RWPE2 (cell line): ENCODE measurements at regions not wholly inside any gene's neighbourhood (a gene's known extent, or its start where the extent isn't known, plus 50 kb on each side); places are given as distances from the start of the nearest gene placed in this dataset.
"Not testable (repeated sequence)": the region's sequence is repeated elsewhere in the genome, so short reads cannot be mapped to it uniquely, and the experiment has no call there.

Source experiments
- ATAC-seq: fragments of 200-7000 bp; cut with Tn5 transposase; 3 replicates; pipeline ENCODE4 v1.9.1; 2021; ENCODE audit warnings: low read depth
- DNase-seq: peaks from one replicate; pipeline ENCODE4 v3.0.0-alpha.2; 2020; ENCODE audit warnings: low spot score
- H3K27ac ChIP-seq: fragments of 450-650 bp; 2 replicates; pipeline ENCODE4 v1.5.1; 2017; ENCODE audit warnings: mild to moderate bottlenecking; ENCODE audit not compliant: poor library complexity, severe bottlenecking
- H3K27me3 ChIP-seq: fragments of 250-450 bp; sonication (Bioruptor Pico); 2 replicates; pipeline ENCODE4 v1.5.1; 2021; ENCODE audit warnings: mild to moderate bottlenecking, moderate library complexity; ENCODE audit not compliant: insufficient read depth, poor library complexity, severe bottlenecking
- H3K36me3 ChIP-seq: fragments of 250-450 bp; sonication (Bioruptor Pico); 2 replicates; pipeline ENCODE4 v1.5.1; 2020; ENCODE audit warnings: low read depth, mild to moderate bottlenecking, moderate library complexity
- H3K4me1 ChIP-seq: fragments of 250-450 bp; sonication (Bioruptor Pico); 2 replicates; pipeline ENCODE4 v1.5.1; 2021; ENCODE audit warnings: mild to moderate bottlenecking, moderate library complexity; ENCODE audit not compliant: insufficient read depth, poor library complexity, severe bottlenecking
- H3K4me3 ChIP-seq: fragments of 250-450 bp; sonication (Bioruptor Pico); 2 replicates; pipeline ENCODE4 v1.5.1; 2021; ENCODE audit warnings: mild to moderate bottlenecking, moderate library complexity; ENCODE audit not compliant: severe bottlenecking
- H3K9me3 ChIP-seq: fragments of 250-450 bp; sonication (Bioruptor Pico); 2 replicates; pipeline ENCODE4 v1.5.1; 2021; ENCODE audit warnings: mild to moderate bottlenecking, moderate library complexity; ENCODE audit not compliant: severe bottlenecking
- TF ChIP-seq, protein P1 (sequence below): fragments of 450-650 bp; IDR thresholded peaks from one replicate; pipeline ENCODE4 v1.5.1; 2017; ENCODE audit warnings: mild to moderate bottlenecking, moderate library complexity; ENCODE audit not compliant: poor library complexity, severe bottlenecking

DNA sequence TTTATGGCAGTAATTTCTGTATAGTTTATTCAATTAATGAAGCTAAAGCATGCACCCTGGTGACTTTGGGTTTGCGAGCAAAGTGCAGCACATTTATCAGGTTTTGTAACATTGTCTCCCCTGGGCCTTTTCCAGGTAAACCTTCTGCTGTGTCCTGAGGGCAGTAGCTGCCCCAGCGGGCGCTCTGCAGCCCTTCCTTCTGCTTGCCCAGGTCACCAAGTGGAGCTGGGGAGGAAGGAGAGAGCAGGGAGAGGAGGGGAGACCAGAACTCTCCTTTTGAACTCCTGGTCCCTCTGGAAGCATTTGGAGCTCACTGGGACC, 145.6 kb downstream of the DLL1 start:
- Histone ChIP-seq H3K36me3 (no peaks in the 10 kb centered on the region), H3K4me1 (peaks cover 6% of the 10 kb centered on the region), H3K4me3 (no peak overlapping the region), H3K27me3 (no peaks in the 10 kb centered on the region), H3K9me3 (no peaks in the 10 kb centered on the region), H3K27ac (no peak overlapping the region)
- ATAC-seq (no peak), DNase-seq (no peak)
- TF ChIP-seq, protein P1, sequence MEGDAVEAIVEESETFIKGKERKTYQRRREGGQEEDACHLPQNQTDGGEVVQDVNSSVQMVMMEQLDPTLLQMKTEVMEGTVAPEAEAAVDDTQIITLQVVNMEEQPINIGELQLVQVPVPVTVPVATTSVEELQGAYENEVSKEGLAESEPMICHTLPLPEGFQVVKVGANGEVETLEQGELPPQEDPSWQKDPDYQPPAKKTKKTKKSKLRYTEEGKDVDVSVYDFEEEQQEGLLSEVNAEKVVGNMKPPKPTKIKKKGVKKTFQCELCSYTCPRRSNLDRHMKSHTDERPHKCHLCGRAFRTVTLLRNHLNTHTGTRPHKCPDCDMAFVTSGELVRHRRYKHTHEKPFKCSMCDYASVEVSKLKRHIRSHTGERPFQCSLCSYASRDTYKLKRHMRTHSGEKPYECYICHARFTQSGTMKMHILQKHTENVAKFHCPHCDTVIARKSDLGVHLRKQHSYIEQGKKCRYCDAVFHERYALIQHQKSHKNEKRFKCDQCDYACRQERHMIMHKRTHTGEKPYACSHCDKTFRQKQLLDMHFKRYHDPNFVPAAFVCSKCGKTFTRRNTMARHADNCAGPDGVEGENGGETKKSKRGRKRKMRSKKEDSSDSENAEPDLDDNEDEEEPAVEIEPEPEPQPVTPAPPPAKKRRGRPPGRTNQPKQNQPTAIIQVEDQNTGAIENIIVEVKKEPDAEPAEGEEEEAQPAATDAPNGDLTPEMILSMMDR, result no peak

DNA sequence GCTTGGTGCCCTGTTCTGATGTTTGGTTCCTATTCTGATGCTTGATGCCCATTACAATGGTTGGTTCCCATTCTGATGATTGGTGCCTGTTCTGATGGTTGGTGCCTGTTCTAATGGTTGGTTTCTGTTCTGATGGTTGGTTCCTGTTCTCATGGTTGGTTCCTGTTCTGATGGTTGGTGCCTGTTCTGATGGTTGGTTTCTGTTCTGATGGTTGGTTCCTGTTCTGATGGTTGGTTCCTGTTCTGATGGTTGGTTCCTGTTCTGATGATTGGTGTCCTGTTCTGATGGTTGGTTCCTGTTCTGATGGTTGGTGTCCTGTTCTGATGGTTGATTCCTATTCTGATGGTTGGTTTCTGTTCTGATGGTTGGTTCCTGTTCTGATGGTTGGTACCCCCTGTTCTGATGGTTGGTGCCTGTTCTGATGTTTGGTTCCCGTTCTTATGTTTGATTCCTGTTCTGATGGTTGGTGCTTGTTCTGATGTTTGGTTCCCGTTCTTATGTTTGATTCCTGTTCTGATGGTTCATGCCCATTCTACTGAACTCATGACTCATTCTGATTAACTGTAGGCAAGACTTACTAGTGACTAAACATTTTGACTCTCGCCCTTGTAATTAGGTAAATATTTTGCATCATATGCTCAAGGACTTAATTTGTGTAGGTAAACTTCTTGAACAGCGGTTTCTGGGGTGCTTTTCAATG, 146.2 kb downstream of the DLL1 start:
- TF ChIP-seq, protein P1, result no peak
- Histone ChIP-seq H3K9me3 (no peaks in the 10 kb centered on the region), H3K27ac (no peak overlapping the region), H3K36me3 (no peaks in the 10 kb centered on the region), H3K4me3 (no peak overlapping the region), H3K27me3 (no peaks in the 10 kb centered on the region), H3K4me1 (peaks cover 6% of the 10 kb centered on the region)
- DNase-seq (no peak), ATAC-seq (peak; percentile 49; the same call in 2 of the 3 replicates)

DNA sequence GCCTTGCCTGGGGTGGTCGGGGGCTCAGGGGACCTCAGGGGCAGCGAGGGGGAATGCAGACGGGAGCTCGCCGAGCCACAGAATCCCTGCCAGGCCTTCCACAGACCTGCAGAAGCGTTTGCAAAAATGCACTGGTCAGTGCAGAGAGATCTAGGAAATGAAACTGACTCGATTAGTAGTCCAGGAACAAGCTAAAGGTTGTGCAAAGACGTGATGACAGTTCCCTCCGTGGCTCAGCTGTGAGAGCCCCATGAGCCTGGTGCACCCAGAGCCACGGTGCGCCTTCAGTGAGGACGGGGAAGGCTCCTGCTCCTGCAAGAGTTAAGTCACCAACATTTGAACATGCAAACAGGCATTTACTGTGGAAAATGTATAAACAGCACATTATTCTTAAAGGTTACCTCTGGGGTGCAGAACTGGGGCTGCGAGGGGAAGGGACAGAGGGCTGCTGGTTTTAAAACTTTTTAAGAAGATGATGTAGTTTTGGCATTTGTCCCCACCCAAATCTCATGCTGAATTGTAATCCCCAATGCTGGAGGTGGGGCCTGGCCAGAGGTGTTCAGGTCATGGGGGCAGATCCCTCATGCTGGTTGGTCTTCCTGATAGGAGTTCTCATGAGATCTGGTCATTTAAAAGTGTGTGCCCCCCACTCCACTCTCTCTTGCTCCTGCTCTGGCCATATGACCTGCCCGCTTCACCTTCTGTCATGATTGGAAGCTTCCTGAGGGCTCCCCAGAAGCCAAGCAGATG, 147.3 kb downstream of the DLL1 start:
- Histone ChIP-seq H3K4me3 (no peak overlapping the region), H3K27me3 (no peaks in the 10 kb centered on the region), H3K9me3 (no peaks in the 10 kb centered on the region), H3K36me3 (no peaks in the 10 kb centered on the region), H3K27ac (no peak overlapping the region), H3K4me1 (peaks cover 6% of the 10 kb centered on the region)
- TF ChIP-seq, protein P1, result no peak
- peak; percentile 22 for DNase-seq
- no peak for ATAC-seq

DNA sequence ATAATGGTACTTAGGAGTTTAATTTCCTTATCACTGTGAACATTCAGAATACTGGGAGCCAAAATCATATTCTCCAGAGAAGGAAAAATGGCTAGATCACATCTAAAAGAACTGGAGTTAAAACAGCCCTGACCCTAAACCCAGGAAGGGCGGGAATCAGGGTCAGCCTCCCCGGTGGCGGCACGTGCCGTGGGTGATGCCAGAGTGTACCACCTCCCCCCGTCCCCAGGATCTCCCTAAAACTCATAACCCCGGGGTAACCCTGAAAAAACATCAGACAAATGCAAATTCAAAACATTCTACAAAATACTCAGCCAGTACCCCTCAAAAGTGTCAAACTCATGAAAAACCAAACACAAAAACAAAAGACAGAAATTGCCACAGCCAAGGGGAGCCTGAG, 148.3 kb downstream of the DLL1 start:
- ATAC-seq, result no peak
- no peaks in the 10 kb centered on the region for H3K9me3 ChIP-seq

DNA sequence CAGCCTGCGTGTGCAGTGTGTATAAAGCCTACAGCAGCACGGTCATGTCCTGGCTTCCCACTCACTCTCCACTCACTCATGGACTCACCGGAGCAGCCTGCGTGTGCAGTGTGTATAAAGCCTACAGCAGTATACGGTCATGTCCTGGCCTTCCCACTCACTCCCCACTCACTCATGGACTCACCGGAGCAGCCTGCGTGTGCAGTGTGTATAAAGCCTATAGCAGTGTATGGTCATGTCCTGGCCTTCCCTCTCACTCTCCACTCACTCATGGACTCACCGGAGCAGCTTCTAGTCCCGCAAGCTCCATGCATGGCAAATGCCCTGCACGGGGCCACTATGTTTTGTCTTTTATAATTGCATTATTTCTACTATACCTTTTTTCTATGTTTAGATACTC, 149.8 kb downstream of the DLL1 start:
- H3K27ac ChIP-seq, H3K4me3 ChIP-seq, H3K27me3 ChIP-seq, H3K36me3 ChIP-seq, H3K4me1 ChIP-seq, H3K9me3 ChIP-seq, ATAC-seq: not testable (repeated sequence)
- peak; percentile 5 for DNase-seq

More for the DNA sequence above, 148.3 kb downstream of the DLL1 start:
- TF ChIP-seq, protein P1, result no peak
- Histone ChIP-seq H3K36me3 (no peaks in the 10 kb centered on the region), H3K27ac (no peak overlapping the region), H3K27me3 (no peaks in the 10 kb centered on the region), H3K4me3 (no peak overlapping the region), H3K4me1 (peaks cover 6% of the 10 kb centered on the region)
- DNase-seq, result peak; percentile 11
